Fibroblast of skin of left quadriceps (primary cell): ENCODE measurements at regions not wholly inside any gene's neighbourhood (a gene's known extent, or its start where the extent isn't known, plus 50 kb on each side); places are given as distances from the start of the nearest gene placed in this dataset.
"Not testable (repeated sequence)": the region's sequence is repeated elsewhere in the genome, so short reads cannot be mapped to it uniquely, and the experiment has no call there.

Source experiments
- DNase-seq, 2 experiments: peaks; one replicate each; pipeline ENCODE4 v3.0.0-alpha.2; 2013; ENCODE audit warnings: low read depth in 2 of 2

- peak in 1 of 2 experiments; percentile 0 for DNase-seq
Observed at GRCh38 chrX:66110112-66110511, 53.9 kb upstream of the HEPH start.

DNA sequence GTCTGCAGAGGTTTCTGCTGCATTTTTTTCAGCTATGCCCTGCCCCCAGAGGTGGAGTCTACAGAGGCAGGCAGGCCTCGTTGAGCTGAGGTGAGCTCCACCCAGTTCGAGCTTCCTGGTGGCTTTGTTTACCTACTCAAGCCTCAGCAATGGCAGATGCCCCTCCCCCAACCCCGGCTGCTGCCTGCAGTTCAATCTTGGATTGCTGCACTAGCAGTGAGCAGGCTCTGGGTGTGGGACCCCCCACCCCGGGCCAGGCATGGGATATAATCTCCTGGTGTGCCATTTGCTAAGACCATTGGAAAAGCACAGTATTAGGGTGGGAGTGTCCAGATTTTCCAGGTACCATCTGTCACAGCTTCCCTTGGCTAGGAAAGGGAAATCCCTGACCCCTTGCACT, 56.2 kb upstream of the HEPH start:
- DNase-seq = not testable (repeated sequence)

GRCh38 chrX:66102398-66102797, 61.6 kb upstream of the HEPH start:
- not testable (repeated sequence) for DNase-seq

- no peak for DNase-seq
Observed at GRCh38 chrX:66098162-66098561, 58.3 kb upstream of the VSIG4 start.

DNA sequence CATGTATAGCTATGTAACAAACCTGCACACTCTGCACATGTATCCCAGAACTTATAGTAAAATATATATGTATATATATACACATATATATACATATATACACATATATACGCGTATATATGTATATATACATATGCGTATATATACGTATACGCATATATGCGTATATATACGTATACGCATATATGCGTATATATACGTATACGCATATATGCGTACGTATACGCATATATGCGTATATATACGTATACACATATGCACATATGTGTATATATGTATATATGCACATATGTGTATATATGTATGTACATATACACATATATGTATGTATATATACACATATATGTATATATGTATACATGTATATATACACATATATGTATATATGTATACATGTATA, 57.1 kb upstream of the VSIG4 start:
- not testable (repeated sequence) for DNase-seq

GRCh38 chrX:66090004-66090403, 50.1 kb upstream of the VSIG4 start:
- not testable (repeated sequence) for DNase-seq
